NCI-H1436 (cell line): ENCODE measurements at regions not wholly inside any gene's neighbourhood (a gene's known extent, or its start where the extent isn't known, plus 50 kb on each side); places are given as distances from the start of the nearest gene placed in this dataset.
A peak's percentile ranks its signal among the peaks of the same experiment; 100 is the strongest.
"Not testable (repeated sequence)": the region's sequence is repeated elsewhere in the genome, so short reads cannot be mapped to it uniquely, and the experiment has no call there.

Source experiments
- DNase-seq: peaks from one replicate; lab custom pipeline; 2025; lab: John Stamatoyannopoulos, UW

- no peak for DNase-seq
Measured at GRCh38 chr4:104549736-104550135, 55.0 kb upstream of the CXXC4 start.

GRCh38 chr4:104559502-104559901 is 64.8 kb upstream of the CXXC4 start:
- no peak for DNase-seq

- DNase-seq: no peak
Measured at GRCh38 chr4:104571341-104571740, 76.6 kb upstream of the CXXC4 start.

DNA sequence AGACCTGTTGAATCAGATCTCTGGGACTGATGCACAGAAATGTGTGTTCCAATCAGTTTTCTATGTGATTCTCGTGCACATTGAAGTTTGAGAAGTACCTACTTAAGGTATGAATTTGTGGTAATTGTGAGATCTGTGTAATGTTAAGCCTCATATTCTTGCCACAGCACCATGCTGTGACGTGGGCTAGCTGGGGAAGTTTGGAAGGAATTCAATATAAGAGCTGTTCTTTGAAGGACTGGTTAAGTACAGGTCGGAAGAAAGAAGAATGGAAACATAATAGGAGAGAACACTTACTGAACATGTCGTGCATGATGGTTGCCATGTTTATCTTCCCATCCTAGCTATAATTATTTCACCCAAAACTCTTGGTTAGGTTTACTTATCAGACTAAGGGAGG is 79.7 kb upstream of the CXXC4 start:
- DNase-seq: no peak

GRCh38 chr4:104575278-104575677 is 80.6 kb upstream of the CXXC4 start:
- no peak for DNase-seq

DNA sequence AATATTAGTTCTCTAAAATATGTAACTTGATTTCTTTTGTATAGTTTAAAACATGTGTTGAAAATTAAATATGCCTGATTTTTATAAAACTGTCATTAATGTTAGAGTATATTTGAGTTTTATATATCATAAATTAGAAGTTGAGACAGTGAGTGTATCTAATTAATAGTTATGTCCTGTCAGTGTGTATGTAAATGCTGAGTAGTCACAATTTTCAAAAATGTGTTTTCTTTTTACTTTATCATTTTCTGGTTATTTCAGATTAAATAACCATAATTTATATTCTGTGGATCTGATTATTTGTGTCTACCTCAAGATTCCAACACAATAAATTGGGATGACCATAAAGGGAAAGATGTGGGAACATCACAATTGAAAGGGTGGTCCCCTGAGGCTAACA is 82.7 kb upstream of the CXXC4 start:
- no peak for DNase-seq

GRCh38 chr4:104581476-104581875 is 86.8 kb upstream of the CXXC4 start:
- DNase-seq: not testable (repeated sequence)

- DNase-seq: not testable (repeated sequence)
Measured at GRCh38 chr4:104582056-104582455, 87.4 kb upstream of the CXXC4 start.

- peak; percentile 26 for DNase-seq
Measured at GRCh38 chr4:104589264-104589868, 94.7 kb upstream of the CXXC4 start.

DNA sequence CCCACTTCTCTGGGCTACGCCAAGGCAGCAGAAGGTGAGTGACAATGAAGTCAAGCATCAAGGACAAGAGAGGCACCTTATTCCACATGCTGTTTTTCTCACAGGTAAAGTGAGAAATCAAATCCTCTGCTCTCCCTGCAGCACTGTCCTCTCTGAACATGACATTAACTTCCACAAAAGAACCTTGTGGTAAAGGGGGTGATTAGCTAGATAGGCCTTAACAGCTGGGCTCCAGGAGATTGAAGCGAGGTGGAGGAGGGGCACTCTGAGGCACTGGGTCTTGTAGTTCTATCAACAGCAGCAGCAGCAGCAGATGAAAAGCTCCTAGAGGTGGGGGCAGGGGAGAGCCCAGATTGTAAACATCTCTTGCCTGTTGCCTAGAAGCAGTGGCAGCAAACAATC is 96.8 kb upstream of the CXXC4 start:
- DNase-seq: peak; percentile 91

DNA sequence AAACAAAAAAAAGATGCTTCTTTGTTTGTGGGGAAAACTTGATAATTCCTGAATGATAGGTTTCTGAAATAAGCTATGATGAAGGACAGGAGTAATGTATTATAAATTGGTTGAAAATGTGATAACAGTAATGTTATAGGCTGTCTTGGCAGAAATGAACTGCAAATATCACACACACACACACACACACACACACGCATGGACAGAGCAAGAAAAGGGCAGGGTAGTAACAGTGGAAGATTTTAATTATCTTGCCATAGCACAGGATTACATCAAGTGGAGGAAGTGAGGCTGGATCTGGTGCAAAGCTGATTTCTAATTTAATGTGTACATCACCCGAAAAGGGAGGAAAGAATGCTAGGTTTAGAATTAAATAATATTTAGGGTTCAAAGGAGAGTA is 97.5 kb upstream of the CXXC4 start:
- peak; percentile 14 for DNase-seq

DNA sequence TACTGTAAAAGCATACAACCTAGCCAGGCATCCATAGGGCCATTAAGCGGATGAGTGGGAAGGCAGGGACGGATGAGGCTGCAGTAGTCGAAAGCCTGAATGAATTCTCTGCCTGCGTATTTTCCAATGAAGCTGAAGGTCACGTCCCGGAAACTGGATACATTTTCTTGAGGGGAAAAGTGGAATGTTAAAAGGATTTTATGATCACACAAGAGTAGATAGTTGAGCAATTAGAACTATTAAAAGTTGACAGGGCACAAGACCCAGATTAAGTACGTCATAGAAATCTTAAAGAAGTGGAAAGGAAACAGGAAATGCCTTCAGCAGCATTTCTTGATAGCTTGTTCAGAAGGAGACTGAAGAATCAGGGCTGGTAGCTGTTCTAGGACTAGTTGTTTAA is 98.3 kb upstream of the CXXC4 start:
- DNase-seq: no peak

DNA sequence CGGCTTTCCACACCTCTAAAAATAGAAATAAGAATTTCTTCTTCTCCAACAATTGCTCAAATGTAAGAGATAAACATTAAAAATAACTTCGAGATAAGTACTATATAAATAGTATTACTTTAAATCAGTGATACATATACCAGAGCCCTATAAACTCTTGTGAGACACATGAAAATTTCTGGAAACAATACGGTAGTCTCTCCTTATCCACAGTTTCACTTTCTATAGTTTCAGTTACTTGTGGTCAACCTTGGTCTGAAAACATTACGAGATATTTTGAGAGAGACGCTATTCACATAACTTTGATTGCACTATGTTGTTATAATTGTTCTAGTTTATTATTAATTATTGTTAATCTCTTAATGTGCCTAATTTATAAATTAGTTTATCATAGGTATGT is 101.5 kb upstream of the CXXC4 start:
- no peak for DNase-seq

GRCh38 chr4:104615496-104615895 is 120.8 kb upstream of the CXXC4 start:
- no peak for DNase-seq

GRCh38 chr4:104615926-104616325 is 121.2 kb upstream of the CXXC4 start:
- DNase-seq: no peak

DNA sequence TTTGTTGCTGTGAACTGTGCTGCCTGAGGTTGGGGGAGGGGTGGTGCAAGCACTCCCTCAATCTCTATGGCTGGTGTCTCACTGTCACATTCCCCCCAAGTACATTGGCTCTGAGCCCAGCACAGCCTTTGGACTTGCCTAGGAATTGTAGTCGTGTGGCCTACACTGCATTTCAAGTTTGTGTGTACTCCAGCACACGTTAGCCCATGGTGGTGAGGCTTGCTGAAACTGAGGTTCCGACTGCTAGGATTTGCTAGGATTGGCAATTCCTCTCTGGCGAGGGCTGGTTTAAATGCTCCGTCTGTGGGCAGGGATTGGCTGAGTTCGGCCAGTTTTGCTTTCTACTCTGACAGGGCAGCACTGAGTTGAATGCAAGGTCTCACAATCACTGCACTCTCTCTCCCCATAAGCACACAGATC is 121.7 kb upstream of the CXXC4 start:
- no peak for DNase-seq

DNA sequence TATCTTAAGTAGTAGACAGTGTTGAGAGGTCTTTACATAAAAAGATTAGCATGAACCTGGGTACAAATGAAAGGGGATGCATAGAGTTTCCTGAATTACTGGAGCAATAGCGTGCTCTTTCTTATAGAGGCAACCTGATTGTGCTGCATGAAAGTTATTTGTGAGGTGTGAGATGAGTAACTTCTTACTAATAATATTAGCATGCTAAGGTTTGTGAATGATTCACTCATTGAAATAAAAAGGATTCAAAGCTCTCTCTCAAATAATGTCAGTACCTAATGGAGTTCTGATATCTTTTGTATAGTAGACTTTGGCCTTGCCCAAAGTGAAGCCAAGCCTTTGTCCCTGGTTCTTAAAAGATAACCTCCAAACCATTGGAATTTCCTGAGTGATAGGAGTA is 131.0 kb upstream of the CXXC4 start:
- DNase-seq: no peak

GRCh38 chr4:104629601-104630000 is 134.9 kb upstream of the CXXC4 start:
- DNase-seq: no peak

DNA sequence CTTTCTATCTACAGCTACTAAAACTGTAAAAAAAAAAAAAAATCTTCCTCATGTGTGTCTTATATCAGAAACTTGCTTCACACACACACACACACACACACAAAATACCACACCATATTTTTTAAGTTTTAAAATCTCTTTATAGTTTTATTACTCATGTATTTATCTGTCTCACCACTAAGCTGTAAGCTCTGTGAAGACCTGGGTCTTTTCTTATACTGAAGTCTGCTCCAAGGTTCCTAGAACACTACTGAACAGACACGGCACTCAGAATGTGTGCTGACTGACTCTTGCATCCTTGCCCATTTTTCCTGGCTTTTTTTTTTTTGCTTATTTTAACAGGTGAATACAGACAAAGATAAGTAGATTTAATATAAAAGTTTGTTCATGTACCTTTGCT is 135.6 kb upstream of the CXXC4 start:
- DNase-seq: no peak

DNA sequence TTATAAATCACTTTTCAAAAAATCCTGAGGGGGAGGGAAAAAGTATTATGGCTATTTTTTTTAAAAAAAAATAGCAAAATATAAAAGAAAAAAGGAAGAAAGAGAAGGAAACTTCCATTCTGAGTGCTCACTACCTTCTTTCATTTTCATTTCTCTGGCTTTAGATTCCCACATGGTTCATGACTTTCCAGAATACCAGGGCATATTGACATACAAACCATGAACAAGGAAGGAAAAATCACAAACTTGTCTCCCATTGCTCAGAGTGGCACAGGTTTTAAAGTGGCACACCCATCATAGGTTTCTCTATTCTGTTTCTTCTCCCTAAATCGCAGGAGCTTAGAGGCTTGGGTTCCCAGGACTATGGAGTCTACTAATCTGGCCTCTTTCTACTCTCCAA is 136.3 kb upstream of the CXXC4 start:
- no peak for DNase-seq

DNA sequence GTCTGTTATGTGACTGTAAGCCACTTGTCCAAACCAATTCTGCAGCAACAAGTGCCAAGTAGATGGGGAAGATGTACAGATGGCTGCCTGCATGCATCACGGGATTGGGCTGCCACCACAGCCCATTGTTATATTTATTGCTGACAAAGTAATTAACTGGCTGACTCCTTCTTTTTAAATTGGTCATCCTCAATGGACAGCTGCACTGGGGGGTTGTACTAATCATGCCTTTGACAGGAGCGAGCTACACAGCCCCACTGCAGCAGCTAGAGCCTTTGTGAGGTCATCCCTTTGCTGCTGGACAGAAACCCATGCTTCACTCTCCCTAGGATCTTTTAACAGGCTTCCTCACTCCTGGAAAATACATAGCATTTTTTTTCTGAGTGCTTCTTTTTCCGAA is 146.7 kb upstream of the CXXC4 start:
- DNase-seq: peak; percentile 3

GRCh38 chr4:104642521-104642920 is 147.8 kb upstream of the CXXC4 start:
- DNase-seq: no peak

- DNase-seq: no peak
Measured at GRCh38 chr4:104643805-104644204, 149.1 kb upstream of the CXXC4 start.

DNA sequence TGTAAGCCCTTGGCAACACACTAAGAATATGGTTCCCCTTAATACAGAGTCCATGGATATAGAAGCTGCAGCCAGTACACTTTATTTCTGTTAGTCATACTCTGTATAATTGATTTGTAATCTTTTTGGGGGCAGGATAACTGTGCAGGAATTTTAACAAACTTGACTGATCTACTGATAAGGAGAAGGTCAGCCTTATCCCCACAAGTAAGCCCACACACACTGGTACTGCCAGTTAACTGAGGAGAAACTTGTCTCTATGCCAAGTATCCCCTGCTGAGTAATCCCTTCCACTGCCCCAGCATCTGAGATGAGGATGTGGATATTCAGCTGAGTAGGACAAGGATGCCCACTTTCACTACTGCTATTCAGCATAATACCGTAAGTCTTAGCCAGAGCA is 154.9 kb upstream of the CXXC4 start:
- no peak for DNase-seq

- DNase-seq: not testable (repeated sequence)
Measured at GRCh38 chr4:104662269-104662668, 167.6 kb upstream of the CXXC4 start.
